ENCODE measurements at regions not wholly inside any gene's neighbourhood (a gene's known extent, or its start where the extent isn't known, plus 50 kb on each side); places are given as distances from the start of the nearest gene placed in this dataset.

GRCh38 chr5:158304607-158305006, 445.7 kb upstream of the CLINT1 start:
- intact Hi-C loops (cut with DNase I): no loop called here
- DNase-seq: no peak
- Histone ChIP-seq H3K4me1 (replicated peaks in 1 of 2) (no peaks in the 10 kb centered on the region), H3K27me3 (peaks cover 3% of the 10 kb centered on the region), H3K36me3 (replicated peaks in 1 of 2) (no peaks in the 10 kb centered on the region), H3K4me3 (no peak overlapping the region), H3K27ac (no peak overlapping the region), H3K9me3 (replicated peaks in 1 of 3) (no peaks in the 10 kb centered on the region)
- WGBS, 4 donors: 56 to 91% (median 83%) methylated on average over 2 of the region's 2 CpGs
- TF ChIP-seq CTCF (IDR thresholded peaks at IDR 0.05) (no peak), POLR2A (IDR thresholded peaks at IDR 0.05) (no peak)

GRCh38 chr5:158303883-158304282, 444.9 kb upstream of the CLINT1 start:
- Histone ChIP-seq H3K27ac (no peak overlapping the region), H3K4me3 (no peak overlapping the region), H3K9me3 (replicated peaks in 1 of 3) (no peaks in the 10 kb centered on the region), H3K4me1 (replicated peaks in 1 of 2) (no peaks in the 10 kb centered on the region), H3K27me3 (peaks cover 3% of the 10 kb centered on the region), H3K36me3 (replicated peaks in 1 of 2) (no peaks in the 10 kb centered on the region)
- TF ChIP-seq POLR2A (IDR thresholded peaks at IDR 0.05): no peak
- no peak for TF ChIP-seq CTCF (IDR thresholded peaks at IDR 0.05)
- intact Hi-C loops (cut with DNase I): no loop called here
- WGBS, 4 donors: 80 to 92% (median 88%) methylated on average over 1 of the region's 1 CpG
- DNase-seq: no peak

- no peak overlapping the region for H3K27ac ChIP-seq
- H3K9me3 ChIP-seq (replicated peaks in 1 of 3): no peaks in the 10 kb centered on the region
- TF ChIP-seq POLR2A (IDR thresholded peaks at IDR 0.05) (no peak), CTCF (IDR thresholded peaks at IDR 0.05) (no peak)
- H3K27me3 ChIP-seq: peaks cover 3% of the 10 kb centered on the region
- no peaks in the 10 kb centered on the region for H3K4me1 ChIP-seq (replicated peaks in 1 of 2)
- intact Hi-C loops (cut with DNase I): no loop called here
- 40 to 54% (median 49%) methylated on average over 3 of the region's 3 CpGs for WGBS, 4 donors
- H3K4me3 ChIP-seq: no peak overlapping the region
- no peaks in the 10 kb centered on the region for H3K36me3 ChIP-seq (replicated peaks in 1 of 2)
- DNase-seq: no peak
These were observed 444.3 kb upstream of the CLINT1 start for GRCh38 chr5:158303275-158303674.

- Histone ChIP-seq H3K36me3 (replicated peaks in 1 of 2) (no peaks in the 10 kb centered on the region), H3K4me1 (replicated peaks in 1 of 2) (no peaks in the 10 kb centered on the region), H3K27ac (no peak overlapping the region), H3K9me3 (replicated peaks in 1 of 3) (peaks cover 0 to 4% (median 0%) of the 10 kb centered on the region in 3 donors), H3K4me3 (no peak overlapping the region), H3K27me3 (peaks cover 3% of the 10 kb centered on the region)
- WGBS, 4 donors: 78 to 92% (median 91%) methylated on average over 2 of the region's 2 CpGs
- TF ChIP-seq POLR2A (IDR thresholded peaks at IDR 0.05): no peak
- no peak for TF ChIP-seq CTCF (IDR thresholded peaks at IDR 0.05)
- intact Hi-C loops (cut with DNase I): no loop called here
- DNase-seq: no peak
These were observed 443.1 kb upstream of the CLINT1 start for GRCh38 chr5:158302029-158302428.

All from adrenal gland (tissue), 9 donors.